ENCODE measurements at regions not wholly inside any gene's neighbourhood (a gene's known extent, or its start where the extent isn't known, plus 50 kb on each side); places are given as distances from the start of the nearest gene placed in this dataset.

- DNase-seq: no peak
Measured at GRCh38 chr4:182971702-182972101, 54.5 kb upstream of the DCTD start.

- DNase-seq: no peak
Measured at GRCh38 chr4:182969651-182970279, 52.6 kb upstream of the DCTD start.

GRCh38 chr4:182968917-182969650 lies 51.9 kb upstream of the DCTD start:
- no peak for DNase-seq

DNA sequence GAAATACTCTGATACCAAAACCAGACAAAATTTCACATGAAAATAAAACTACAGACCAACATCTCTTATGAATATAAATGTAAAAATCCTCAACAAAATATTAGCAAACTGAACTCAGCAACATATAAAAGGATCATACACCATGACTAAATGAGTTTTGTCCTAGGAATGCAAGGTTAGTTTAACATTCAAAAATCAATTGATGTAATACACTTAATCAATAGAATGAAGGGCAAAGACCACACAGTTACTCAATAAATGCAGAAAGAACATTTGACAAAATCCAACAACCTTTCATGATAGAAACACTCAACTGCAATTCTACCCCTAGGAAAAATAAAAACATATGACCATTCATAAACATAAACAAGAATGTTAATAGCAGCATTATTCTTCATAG lies 50.2 kb upstream of the DCTD start:
- DNase-seq: no peak
